Right lobe of liver (tissue), 6 donors: ENCODE measurements at regions not wholly inside any gene's neighbourhood (a gene's known extent, or its start where the extent isn't known, plus 50 kb on each side); places are given as distances from the start of the nearest gene placed in this dataset.

Source experiments
- ATAC-seq, 4 donors: fragments of 200-7000 bp; cut with Tn5 transposase; one replicate each; pipeline ENCODE4 v1.9.1; 2020; ENCODE audit warnings: mild to moderate bottlenecking in 4 of 4, moderate library complexity in 4 of 4
- DNase-seq, 3 donors: peaks; one replicate each; pipeline ENCODE4 v3.0.0-alpha.2; 2020
- H3K27ac ChIP-seq, 3 donors: fragments of 200-600 bp; one replicate each; pipeline ENCODE4 v1.8.0; 2022
- H3K27me3 ChIP-seq, 2 donors: fragments of 200-600 bp; one replicate each; pipeline ENCODE4 v1.8.0; 2022
- H3K36me3 ChIP-seq, 4 donors: fragments of 200-600 bp; sonication (generic) in 1 of 4; one replicate each; pipeline versions ENCODE4 v1.5.1 to v1.8.0; 2017 to 2022; ENCODE audit warnings: control low read depth in 1 of 4
- H3K4me1 ChIP-seq, 4 donors: fragments of 200-600 bp; sonication (generic) in 1 of 4; one replicate each; pipeline versions ENCODE4 v1.5.1 to v1.8.0; 2017 to 2022; ENCODE audit warnings: control low read depth in 1 of 4
- H3K4me3 ChIP-seq, 3 donors: fragments of 200-600 bp; one replicate each; pipeline ENCODE4 v1.8.0; 2022
- H3K9me3 ChIP-seq, 4 donors: fragments of 200-600 bp; sonication (generic) in 1 of 4; one replicate each; pipeline versions ENCODE4 v1.5.1 to v1.8.0; 2017 to 2022; ENCODE audit warnings: control low read depth in 1 of 4
- CTCF ChIP-seq, 4 donors: fragments of 200-600 bp in 3 of 4; fragments of 450-650 bp in 1 of 4; IDR thresholded peaks; one replicate each; pipeline versions ENCODE4 v1.5.1 to v1.8.0; 2016 to 2022; ENCODE audit warnings: antibody characterized with exemption in 4 of 4, mild to moderate bottlenecking in 2 of 4
- POLR2A ChIP-seq: fragments of 450-650 bp; IDR thresholded peaks from one replicate; pipeline ENCODE4 v1.6.1; 2017; ENCODE audit warnings: antibody characterized with exemption, mild to moderate bottlenecking
- WGBS: methylation state at CpG from one replicate; pipeline ENCODE4 v1.1.6; 2018; ENCODE audit warnings: low coverage, low lambda C conversion rate; ENCODE audit not compliant: insufficient coverage; ENCODE audit errors: missing lambda C conversion rate; 5-methylcytosine and 5-hydroxymethylcytosine counted together
- intact Hi-C, 2 donors: fragments of 100-400 bp; cut with DNase I; formaldehyde crosslinking; loops; one replicate each; pipeline versions ENCODE4 v1.11.2 to v1.14.1; 2022
- donor health status: DM: no; HTN: yes; CAD: no.
- donor health status: DM: no; HTN: no; CAD: no.
- donor health status: DM: no; HTN: no; CAD: no.
- donor health status: DM: no; HTN: yes; CAD: no.
- donor health status: DM: no; HTN: yes; CAD: no.

- ATAC-seq: peak in 1 of 4 donors; percentile 37
- no peak for DNase-seq
- 61% methylated on average over 4 of the region's 5 CpGs for WGBS
- intact Hi-C loops: no loop called here
- H3K4me1 ChIP-seq: no peaks in the 10 kb centered on the region
- no peaks in the 10 kb centered on the region for H3K36me3 ChIP-seq
- no peaks in the 10 kb centered on the region for H3K9me3 ChIP-seq
- no peaks in the 10 kb centered on the region for H3K27me3 ChIP-seq
- TF ChIP-seq POLR2A (no peak), CTCF (IDR thresholded peaks at IDR 0.05) (no peak)
- H3K4me3 ChIP-seq: no peak overlapping the region
- no peak overlapping the region for H3K27ac ChIP-seq
Observed at GRCh38 chr6:118725944-118726343, 74.6 kb upstream of the CEP85L start.

- intact Hi-C loops: no loop called here
- Histone ChIP-seq H3K27ac (no peak overlapping the region), H3K4me3 (no peak overlapping the region), H3K9me3 (no peaks in the 10 kb centered on the region), H3K4me1 (no peaks in the 10 kb centered on the region), H3K36me3 (no peaks in the 10 kb centered on the region), H3K27me3 (no peaks in the 10 kb centered on the region)
- no peak for ATAC-seq
- no peak for DNase-seq
- TF ChIP-seq CTCF (IDR thresholded peaks at IDR 0.05) (no peak), POLR2A (no peak)
- 55% methylated on average over 3 of the region's 3 CpGs for WGBS
Observed at GRCh38 chr6:118724211-118724610, 72.8 kb upstream of the CEP85L start.

- no peak for ATAC-seq
- no peaks in the 10 kb centered on the region for H3K36me3 ChIP-seq
Observed at GRCh38 chr6:118722829-118723813, 71.7 kb upstream of the CEP85L start.

GRCh38 chr6:118720125-118720473, 68.7 kb upstream of the CEP85L start:
- no peaks in the 10 kb centered on the region for H3K9me3 ChIP-seq
- ATAC-seq (no peak), DNase-seq (no peak)
- TF ChIP-seq CTCF (IDR thresholded peaks at IDR 0.05) (no peak), POLR2A (no peak)
- no peak overlapping the region for H3K27ac ChIP-seq
- intact Hi-C loops: no loop called here
- H3K27me3 ChIP-seq: no peaks in the 10 kb centered on the region
- no peak overlapping the region for H3K4me3 ChIP-seq
- H3K4me1 ChIP-seq: no peaks in the 10 kb centered on the region
- no peaks in the 10 kb centered on the region for H3K36me3 ChIP-seq

More at GRCh38 chr6:118722829-118723813, 71.7 kb upstream of the CEP85L start:
- no peaks in the 10 kb centered on the region for H3K9me3 ChIP-seq
- intact Hi-C loops: no loop called here
- H3K27ac ChIP-seq: no peak overlapping the region
- TF ChIP-seq POLR2A: no peak
- TF ChIP-seq CTCF (IDR thresholded peaks at IDR 0.05): no peak
- H3K4me1 ChIP-seq: no peaks in the 10 kb centered on the region
- 72% methylated on average over 7 of the region's 8 CpGs for WGBS
- no peak for DNase-seq
- no peaks in the 10 kb centered on the region for H3K27me3 ChIP-seq
- no peak overlapping the region for H3K4me3 ChIP-seq
